ENCODE measurements at regions not wholly inside any gene's neighbourhood (a gene's known extent, or its start where the extent isn't known, plus 50 kb on each side); places are given as distances from the start of the nearest gene placed in this dataset.

GRCh38 chr9:81313877-81314276 lies 375.5 kb downstream of the TLE1 start:
- TF ChIP-seq CTCF (IDR thresholded peaks at IDR 0.05) (no peak), POLR2A (IDR thresholded peaks at IDR 0.05) (no peak)
